Iris pigment epithelial cell (primary cell): ENCODE measurements at regions not wholly inside any gene's neighbourhood (a gene's known extent, or its start where the extent isn't known, plus 50 kb on each side); places are given as distances from the start of the nearest gene placed in this dataset.

Experiments used
- DNase-seq: peaks from one replicate; pipeline ENCODE4 v3.0.0-alpha.2; 2011; ENCODE audit warnings: low read depth

GRCh38 chr17:15042311-15042710 lies 222.8 kb downstream of the PMP22 start:
- DNase-seq: no peak

GRCh38 chr17:15039366-15039765 lies 225.8 kb downstream of the PMP22 start:
- no peak for DNase-seq

- DNase-seq: peak; percentile 43
Measured at GRCh38 chr17:15038656-15039055, 226.5 kb downstream of the PMP22 start.

- DNase-seq: no peak
Measured at GRCh38 chr17:15036238-15036637, 228.9 kb downstream of the PMP22 start.

GRCh38 chr17:15031975-15032374 lies 233.2 kb downstream of the PMP22 start:
- DNase-seq: no peak

GRCh38 chr17:15029469-15029868 lies 235.7 kb downstream of the PMP22 start:
- DNase-seq: no peak

GRCh38 chr17:15027853-15028252 lies 237.3 kb downstream of the PMP22 start:
- no peak for DNase-seq

GRCh38 chr17:15026088-15026487 lies 239.0 kb downstream of the PMP22 start:
- no peak for DNase-seq

GRCh38 chr17:15023589-15024336 lies 241.4 kb downstream of the PMP22 start:
- DNase-seq: peak; percentile 9

- no peak for DNase-seq
Measured at GRCh38 chr17:15019158-15019557, 246.0 kb downstream of the PMP22 start.

GRCh38 chr17:15012351-15012980 lies 252.7 kb downstream of the PMP22 start:
- DNase-seq: no peak

GRCh38 chr17:15009087-15009486 lies 256.0 kb downstream of the PMP22 start:
- DNase-seq: no peak

- DNase-seq: no peak
Measured at GRCh38 chr17:15007147-15007553, 258.0 kb downstream of the PMP22 start.

- DNase-seq: no peak
Measured at GRCh38 chr17:15006421-15007128, 258.6 kb downstream of the PMP22 start.

- DNase-seq: no peak
Measured at GRCh38 chr17:15000661-15001060, 264.5 kb downstream of the PMP22 start.

GRCh38 chr17:14997290-14997689 lies 267.8 kb downstream of the PMP22 start:
- DNase-seq: no peak

GRCh38 chr17:14986127-14986526 lies 279.0 kb downstream of the PMP22 start:
- peak; percentile 15 for DNase-seq

- DNase-seq: no peak
Measured at GRCh38 chr17:14972844-14973243, 292.3 kb downstream of the PMP22 start.

- no peak for DNase-seq
Measured at GRCh38 chr17:14971054-14971453, 294.1 kb downstream of the PMP22 start.

- no peak for DNase-seq
Measured at GRCh38 chr17:14959106-14959648, 305.9 kb downstream of the PMP22 start.

- no peak for DNase-seq
Measured at GRCh38 chr17:14953405-14953804, 311.7 kb downstream of the PMP22 start.

- no peak for DNase-seq
Measured at GRCh38 chr17:14950686-14951085, 314.4 kb downstream of the PMP22 start.

GRCh38 chr17:14950216-14950615 lies 314.9 kb downstream of the PMP22 start:
- DNase-seq: peak; percentile 59
